Suprapubic skin (tissue), 4 donors: ENCODE measurements at regions not wholly inside any gene's neighbourhood (a gene's known extent, or its start where the extent isn't known, plus 50 kb on each side); places are given as distances from the start of the nearest gene placed in this dataset.

Experiments used
- DNase-seq, 2 donors: peaks; one replicate each; pipeline ENCODE4 v3.0.0-alpha.2; 2019; ENCODE audit warnings: low spot score in 2 of 2
- H3K27ac ChIP-seq: fragments of 200-600 bp; sonication (generic); one replicate; pipeline ENCODE4 v1.5.1; 2019
- H3K27me3 ChIP-seq: fragments of 200-600 bp; sonication (generic); one replicate; pipeline ENCODE4 v1.5.1; 2019
- H3K36me3 ChIP-seq: fragments of 200-600 bp; sonication (generic); one replicate; pipeline ENCODE4 v1.5.1; 2019
- H3K4me1 ChIP-seq: fragments of 200-600 bp; sonication (generic); one replicate; pipeline ENCODE4 v1.5.1; 2019
- H3K4me3 ChIP-seq: fragments of 200-600 bp; sonication (generic); one replicate; pipeline ENCODE4 v1.5.1; 2019; ENCODE audit warnings: mild to moderate bottlenecking
- H3K9me3 ChIP-seq: fragments of 200-600 bp; sonication (generic); one replicate; pipeline ENCODE4 v1.5.1; 2019
- CTCF ChIP-seq, 2 donors: fragments of 200-600 bp in 1 of 2; fragments of 450-650 bp in 1 of 2; sonication (generic) in 1 of 2; IDR thresholded peaks; one replicate each; pipeline ENCODE4 v1.5.1; 2016 to 2019; ENCODE audit warnings: antibody characterized with exemption in 2 of 2, mild to moderate bottlenecking in 1 of 2, moderate library complexity in 1 of 2
- EP300 ChIP-seq: sonication (generic); formaldehyde crosslinking; IDR thresholded peaks from one replicate; pipeline ENCODE4 v1.6.1; 2017; ENCODE audit warnings: antibody characterized with exemption
- POLR2A ChIP-seq, 2 donors: fragments of 450-650 bp; IDR thresholded peaks; one replicate each; pipeline ENCODE4 v1.6.1; 2017; ENCODE audit warnings: antibody characterized with exemption in 2 of 2, mild to moderate bottlenecking in 2 of 2, moderate library complexity in 2 of 2
- POLR2AphosphoS5 ChIP-seq, 3 donors: sonication (generic); formaldehyde crosslinking; IDR thresholded peaks; one replicate each; pipeline ENCODE4 v1.6.1; 2017; ENCODE audit warnings: antibody characterized with exemption in 3 of 3
- WGBS: methylation state at CpG from one replicate; pipeline ENCODE4 v1.1.5; 2018; 5-methylcytosine and 5-hydroxymethylcytosine counted together

DNA sequence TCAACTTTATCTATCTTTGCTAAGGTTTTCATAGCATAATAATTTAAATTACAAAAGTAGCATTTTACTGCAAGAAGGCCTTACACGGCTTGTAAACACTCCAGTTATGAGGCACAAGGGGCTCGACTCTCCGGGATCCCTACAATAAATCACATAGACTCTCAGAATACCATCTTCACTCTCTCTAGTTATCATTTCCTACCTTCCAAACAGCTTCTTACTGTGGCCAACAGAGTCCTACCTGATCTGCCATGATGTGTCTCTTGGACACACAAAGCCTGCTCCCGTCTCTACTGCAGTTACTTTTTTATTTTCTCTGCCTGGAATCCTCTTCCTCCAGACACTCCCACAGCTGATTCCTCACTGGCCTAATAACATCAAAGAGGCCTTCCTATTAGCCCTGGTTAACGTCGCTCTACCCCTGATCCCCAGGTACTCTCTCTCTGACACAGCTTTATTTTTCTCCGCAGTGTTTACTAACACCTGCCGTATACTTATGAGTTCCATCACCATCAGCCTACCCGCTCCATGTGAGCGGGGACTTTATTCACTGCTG, 559.6 kb upstream of the DIPK2B start:
- no peaks in the 10 kb centered on the region for H3K9me3 ChIP-seq
- no peaks in the 10 kb centered on the region for H3K36me3 ChIP-seq
- WGBS: 76% methylated on average over 10 of the region's 10 CpGs
- H3K27ac ChIP-seq: no peak overlapping the region
- H3K4me3 ChIP-seq: no peak overlapping the region
- no peak for DNase-seq
- H3K4me1 ChIP-seq: peaks cover 4% of the 10 kb centered on the region
- no peaks in the 10 kb centered on the region for H3K27me3 ChIP-seq
- TF ChIP-seq POLR2AphosphoS5 (IDR thresholded peaks at IDR 0.05) (no peak), POLR2A (IDR thresholded peaks at IDR 0.05) (no peak), EP300 (no peak), CTCF (IDR thresholded peaks at IDR 0.05) (no peak)

DNA sequence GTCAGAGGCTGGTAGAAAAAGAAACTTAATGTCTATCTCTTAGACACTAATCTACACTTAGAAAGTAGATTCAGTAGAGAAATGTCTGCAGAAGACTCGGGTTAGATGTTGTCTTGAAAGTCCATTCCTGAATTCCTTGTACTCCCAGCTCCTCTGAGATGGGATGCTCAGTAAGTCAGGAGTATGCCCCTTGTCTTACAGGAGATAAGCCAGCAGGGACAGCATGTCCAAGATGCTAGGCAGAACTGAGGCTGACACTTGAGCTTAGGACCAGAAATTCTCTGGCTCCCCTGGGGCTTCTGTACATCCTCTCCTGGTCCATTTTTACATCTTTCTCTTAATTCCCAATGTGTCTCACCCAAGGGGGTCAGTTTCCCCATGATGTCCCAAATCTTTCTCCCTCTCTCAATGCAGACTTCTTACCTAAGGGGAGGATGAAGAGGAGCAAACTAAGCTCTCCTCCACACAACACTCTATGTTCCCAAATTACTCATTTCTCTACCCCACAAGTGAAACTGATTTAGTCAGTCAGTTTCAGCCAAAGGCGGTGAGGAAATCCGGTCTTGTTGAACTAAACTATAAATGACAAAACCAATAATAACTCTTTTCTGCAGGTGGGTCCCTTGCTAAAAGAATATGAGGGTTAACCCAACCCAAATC, 558.2 kb upstream of the DIPK2B start:
- peaks cover 4% of the 10 kb centered on the region for H3K4me1 ChIP-seq
- TF ChIP-seq POLR2AphosphoS5 (IDR thresholded peaks at IDR 0.05): no peak
- no peak for TF ChIP-seq CTCF (IDR thresholded peaks at IDR 0.05)
- no peak for TF ChIP-seq EP300
- TF ChIP-seq POLR2A (IDR thresholded peaks at IDR 0.05): no peak
- WGBS: 65% methylated on average over 3 of the region's 3 CpGs
- no peaks in the 10 kb centered on the region for H3K36me3 ChIP-seq
- DNase-seq: no peak
- no peaks in the 10 kb centered on the region for H3K27me3 ChIP-seq
- no peaks in the 10 kb centered on the region for H3K9me3 ChIP-seq
- peak overlapping the region; percentile 18 for H3K27ac ChIP-seq
- no peak overlapping the region for H3K4me3 ChIP-seq

GRCh38 chrX:45758319-45758718, 557.6 kb upstream of the DIPK2B start:
- Histone ChIP-seq H3K36me3 (no peaks in the 10 kb centered on the region), H3K9me3 (no peaks in the 10 kb centered on the region), H3K27ac (peak overlapping the region; percentile 18), H3K27me3 (no peaks in the 10 kb centered on the region), H3K4me3 (no peak overlapping the region), H3K4me1 (peaks cover 4% of the 10 kb centered on the region)
- no peak for TF ChIP-seq POLR2AphosphoS5 (IDR thresholded peaks at IDR 0.05)
- TF ChIP-seq EP300: no peak
- TF ChIP-seq POLR2A (IDR thresholded peaks at IDR 0.05): no peak
- no peak for TF ChIP-seq CTCF (IDR thresholded peaks at IDR 0.05)
- no peak for DNase-seq
- WGBS: 72% methylated on average over 7 of the region's 7 CpGs

DNA sequence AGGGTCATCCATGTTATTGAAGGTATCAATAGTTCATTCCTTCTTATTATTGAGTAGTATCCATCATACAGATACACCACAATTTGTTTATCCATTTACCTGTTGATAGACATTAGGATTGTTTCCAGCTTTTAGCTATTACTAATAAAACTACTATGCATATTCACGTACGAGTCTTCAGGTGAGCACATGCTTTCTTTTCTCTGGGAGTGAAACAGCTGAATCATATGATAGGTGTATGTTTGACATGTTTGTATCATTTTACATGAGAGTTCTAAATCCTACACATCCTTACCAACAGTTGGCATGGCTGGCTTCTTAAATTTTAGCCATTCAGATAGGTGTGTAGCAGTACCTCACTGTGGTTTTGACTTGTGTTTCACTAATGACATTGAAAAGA, 556.6 kb upstream of the DIPK2B start:
- 73% methylated on average over 2 of the region's 2 CpGs for WGBS
- Histone ChIP-seq H3K4me3 (no peak overlapping the region), H3K4me1 (peaks cover 4% of the 10 kb centered on the region), H3K36me3 (no peaks in the 10 kb centered on the region), H3K9me3 (no peaks in the 10 kb centered on the region), H3K27ac (no peak overlapping the region), H3K27me3 (no peaks in the 10 kb centered on the region)
- no peak for TF ChIP-seq CTCF (IDR thresholded peaks at IDR 0.05)
- TF ChIP-seq POLR2A (IDR thresholded peaks at IDR 0.05): no peak
- TF ChIP-seq EP300: no peak
- TF ChIP-seq POLR2AphosphoS5 (IDR thresholded peaks at IDR 0.05): no peak
- no peak for DNase-seq

GRCh38 chrX:45756557-45756956, 555.9 kb upstream of the DIPK2B start:
- Histone ChIP-seq H3K4me3 (no peak overlapping the region), H3K9me3 (no peaks in the 10 kb centered on the region), H3K4me1 (peaks cover 6% of the 10 kb centered on the region), H3K36me3 (no peaks in the 10 kb centered on the region), H3K27ac (peak overlapping the region; percentile 10), H3K27me3 (no peaks in the 10 kb centered on the region)
- TF ChIP-seq CTCF (IDR thresholded peaks at IDR 0.05) (no peak), EP300 (no peak)
- DNase-seq: no peak
- WGBS: 40% methylated on average over 3 of the region's 3 CpGs
